ENCODE measurements at regions not wholly inside any gene's neighbourhood (a gene's known extent, or its start where the extent isn't known, plus 50 kb on each side); places are given as distances from the start of the nearest gene placed in this dataset.

GRCh38 chr6:20341564-20341963, 60.1 kb upstream of the E2F3 start:
- TF ChIP-seq ZNF384 (IDR thresholded peaks at IDR 0.05) (no peak), FOXA1 (IDR thresholded peaks at IDR 0.05) (no peak), FOXM1 (IDR thresholded peaks at IDR 0.05; ENCODE audit: borderline replicate concordance) (no peak), SUZ12 (IDR thresholded peaks at IDR 0.05) (no peak), ARNT (IDR thresholded peaks at IDR 0.05) (no peak), CTBP1 (IDR thresholded peaks at IDR 0.05; ENCODE audit: borderline replicate concordance) (no peak), NFRKB (IDR thresholded peaks at IDR 0.05) (no peak), L3MBTL2 (conservative IDR thresholded peaks at IDR 0.05) (no peak), BHLHE40 (IDR thresholded peaks at IDR 0.05; ENCODE audit: borderline replicate concordance) (no peak), SP1 (IDR thresholded peaks at IDR 0.05) (no peak), HDGF (IDR thresholded peaks at IDR 0.05; ENCODE audit: borderline replicate concordance) (no peak), ELF4 (IDR thresholded peaks at IDR 0.05) (no peak), LEF1 (IDR thresholded peaks at IDR 0.05; ENCODE audit: borderline replicate concordance) (no peak)

Measured in HEK293T (cell line).